ENCODE measurements at regions not wholly inside any gene's neighbourhood (a gene's known extent, or its start where the extent isn't known, plus 50 kb on each side); places are given as distances from the start of the nearest gene placed in this dataset.

GRCh38 chr5:114883675-114884074 is 286.0 kb downstream of the TRIM36 start:
- Histone ChIP-seq H3K27ac (ENCODE audit: low read depth in 1 of 2, low read length in 2 of 2) (no peak overlapping the region), H3K9ac (ENCODE audit: low read depth in 1 of 2, low read length in 2 of 2) (no peak overlapping the region), H3K4me3 (ENCODE audit: low read depth in 1 of 3, low read length in 3 of 3) (no peak overlapping the region), H3K36me3 (ENCODE audit: control insufficient read depth in 4 of 4, insufficient read depth in 3 of 4, low read depth in 1 of 4, low read length in 3 of 4) (no peaks in the 10 kb centered on the region), H3K4me1 (ENCODE audit: control insufficient read depth in 4 of 4, insufficient read depth in 4 of 4, low read length in 3 of 4) (no peaks in the 10 kb centered on the region), H3K27me3 (ENCODE audit: control insufficient read depth in 4 of 4, insufficient read depth in 4 of 4, low read length in 3 of 4) (no peaks in the 10 kb centered on the region), H3K9me3 (ENCODE audit: control insufficient read depth in 4 of 4, low read length in 3 of 4) (no peaks in the 10 kb centered on the region)
- DNase-seq (ENCODE audit: low spot score): no peak
- 56% methylated on average over 2 of the region's 2 CpGs for WGBS
- TF ChIP-seq MAX (IDR thresholded peaks at IDR 0.05): no peak
- no peak for TF ChIP-seq TAF1 (conservative IDR thresholded peaks at IDR 0.05)
- no peak for TF ChIP-seq SP1 (IDR thresholded peaks at IDR 0.05)
- TF ChIP-seq YY1 (IDR thresholded peaks at IDR 0.05): no peak
- TF ChIP-seq HNF4A (conservative IDR thresholded peaks at IDR 0.05): no peak
- no peak for TF ChIP-seq FOXA1 (IDR thresholded peaks at IDR 0.05)
- no peak for TF ChIP-seq NR2F2 (IDR thresholded peaks at IDR 0.05)
- TF ChIP-seq JUND (IDR thresholded peaks at IDR 0.05): no peak
- TF ChIP-seq RAD21 (IDR thresholded peaks at IDR 0.05): no peak
- TF ChIP-seq CTCF (IDR thresholded peaks at IDR 0.05; ENCODE audit: low read depth, low read length, missing input control): no peak
- TF ChIP-seq HNF4G (IDR thresholded peaks at IDR 0.05): no peak
- no peak for TF ChIP-seq ATF3 (IDR thresholded peaks at IDR 0.05)
- no peak for TF ChIP-seq REST (IDR thresholded peaks at IDR 0.05)
- no peak for TF ChIP-seq FOXA2 (IDR thresholded peaks at IDR 0.05)
- no peak for TF ChIP-seq ZBTB33 (IDR thresholded peaks at IDR 0.05)
- TF ChIP-seq RXRA (IDR thresholded peaks at IDR 0.05): no peak
- no peak for TF ChIP-seq GABPA (IDR thresholded peaks at IDR 0.05 in 1 of 2, conservative IDR thresholded peaks at IDR 0.05 in 1 of 2)
- no peak for TF ChIP-seq EGR1 (IDR thresholded peaks at IDR 0.05; ENCODE audit: low read depth in 2 of 2)

- TF ChIP-seq EGR1 (IDR thresholded peaks at IDR 0.05; ENCODE audit: low read depth in 2 of 2) (no peak), ZBTB33 (IDR thresholded peaks at IDR 0.05) (no peak), RAD21 (IDR thresholded peaks at IDR 0.05) (no peak)
- no peak for DNase-seq (ENCODE audit: low spot score)
- Histone ChIP-seq H3K27me3 (ENCODE audit: control insufficient read depth in 4 of 4, insufficient read depth in 4 of 4, low read length in 3 of 4) (no peaks in the 10 kb centered on the region), H3K4me1 (ENCODE audit: control insufficient read depth in 4 of 4, insufficient read depth in 4 of 4, low read length in 3 of 4) (no peaks in the 10 kb centered on the region), H3K9ac (ENCODE audit: low read depth in 1 of 2, low read length in 2 of 2) (no peak overlapping the region), H3K36me3 (ENCODE audit: control insufficient read depth in 4 of 4, insufficient read depth in 3 of 4, low read depth in 1 of 4, low read length in 3 of 4) (no peaks in the 10 kb centered on the region), H3K27ac (ENCODE audit: low read depth in 1 of 2, low read length in 2 of 2) (no peak overlapping the region), H3K9me3 (ENCODE audit: control insufficient read depth in 4 of 4, low read length in 3 of 4) (no peaks in the 10 kb centered on the region), H3K4me3 (ENCODE audit: low read depth in 1 of 3, low read length in 3 of 3) (no peak overlapping the region)
Measured at GRCh38 chr5:114859438-114859735, 310.3 kb downstream of the TRIM36 start.

Measured in liver (tissue), 8 donors.